ENCODE measurements at regions not wholly inside any gene's neighbourhood (a gene's known extent, or its start where the extent isn't known, plus 50 kb on each side); places are given as distances from the start of the nearest gene placed in this dataset.

DNA sequence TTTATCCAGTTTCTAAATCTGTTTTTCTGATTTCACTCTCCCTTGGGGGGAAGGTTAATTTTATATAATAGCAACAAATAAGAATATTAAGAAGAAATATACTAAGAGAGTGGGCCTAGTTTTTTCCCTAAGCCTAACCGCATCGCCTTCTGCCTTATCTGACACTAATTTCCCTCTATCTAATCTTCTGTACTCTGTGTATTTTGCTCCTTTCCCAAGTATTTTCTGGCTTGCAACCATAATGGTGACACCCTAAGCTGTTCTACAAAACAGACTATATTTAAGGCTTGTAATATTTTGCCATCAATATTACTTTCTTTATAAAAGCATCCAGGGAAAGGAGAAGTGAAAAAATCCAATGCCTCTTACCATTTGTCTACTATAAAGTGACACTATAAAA lies 1168.8 kb downstream of the GALC start:
- Histone ChIP-seq H3K4me1 (ENCODE audit: insufficient read depth) (no peaks in the 10 kb centered on the region), H4K20me1 (ENCODE audit: insufficient read depth, poor library complexity, severe bottlenecking) (no peaks in the 10 kb centered on the region), H2AFZ (no peak overlapping the region), H3K79me2 (no peaks in the 10 kb centered on the region), H3K9me3 (ENCODE audit: low read depth) (no peaks in the 10 kb centered on the region), H3K27me3 (no peaks in the 10 kb centered on the region), H3K27ac (no peak overlapping the region), H3K9me2 (replicated peaks; ENCODE audit: insufficient read depth) (no peaks in the 10 kb centered on the region), H3K4me2 (no peak overlapping the region), H3K4me3 (no peak overlapping the region), H3K36me3 (replicated peaks; ENCODE audit: insufficient read depth, low read depth) (no peaks in the 10 kb centered on the region)
- no peak for DNase-seq (ENCODE audit: low spot score)
- WGBS (ENCODE audit: low lambda C conversion rate, missing lambda C conversion rate), result 61% methylated on average over 2 of the region's 2 CpGs
- TF ChIP-seq EZH2 (IDR thresholded peaks at IDR 0.05; ENCODE audit: borderline replicate concordance) (no peak), EZH2phosphoT487 (IDR thresholded peaks at IDR 0.05; ENCODE audit: low read depth, severe bottlenecking, unreplicated experiment) (no peak), CTCF (IDR thresholded peaks at IDR 0.05; ENCODE audit: poor library complexity) (no peak)

DNA sequence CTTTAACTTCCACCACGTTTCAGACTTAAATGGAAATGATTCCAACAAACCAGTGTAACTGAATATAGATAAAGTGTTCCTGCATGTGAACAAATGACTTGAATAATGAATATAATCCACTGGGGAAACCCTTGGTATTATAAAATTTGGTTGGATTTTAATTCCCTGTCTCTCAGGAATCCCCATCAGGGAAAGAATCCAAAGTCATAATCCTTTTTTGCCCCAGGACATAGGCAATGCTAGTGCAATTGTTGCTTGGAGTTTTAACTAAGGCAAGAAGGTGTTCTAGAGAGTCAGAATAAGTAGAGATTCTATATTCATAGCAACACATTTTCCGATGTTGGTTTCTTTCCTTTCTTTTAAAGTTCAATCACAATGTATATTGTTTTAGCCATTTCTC lies 1169.4 kb downstream of the GALC start:
- H3K27ac ChIP-seq, result no peak overlapping the region
- no peak overlapping the region for H3K4me2 ChIP-seq
- no peaks in the 10 kb centered on the region for H3K9me2 ChIP-seq (replicated peaks; ENCODE audit: insufficient read depth)
- no peak overlapping the region for H2AFZ ChIP-seq
- H3K4me1 ChIP-seq (ENCODE audit: insufficient read depth), result no peaks in the 10 kb centered on the region
- H3K9me3 ChIP-seq (ENCODE audit: low read depth), result no peaks in the 10 kb centered on the region
- no peaks in the 10 kb centered on the region for H4K20me1 ChIP-seq (ENCODE audit: insufficient read depth, poor library complexity, severe bottlenecking)
- no peak for TF ChIP-seq EZH2phosphoT487 (IDR thresholded peaks at IDR 0.05; ENCODE audit: low read depth, severe bottlenecking, unreplicated experiment)
- TF ChIP-seq CTCF (IDR thresholded peaks at IDR 0.05; ENCODE audit: poor library complexity), result no peak
- no peak for TF ChIP-seq EZH2 (IDR thresholded peaks at IDR 0.05; ENCODE audit: borderline replicate concordance)
- 70% methylated on average over 2 of the region's 2 CpGs for WGBS (ENCODE audit: low lambda C conversion rate, missing lambda C conversion rate)
- H3K27me3 ChIP-seq, result no peaks in the 10 kb centered on the region
- no peaks in the 10 kb centered on the region for H3K36me3 ChIP-seq (replicated peaks; ENCODE audit: insufficient read depth, low read depth)
- no peaks in the 10 kb centered on the region for H3K79me2 ChIP-seq
- DNase-seq (ENCODE audit: low spot score), result no peak
- H3K4me3 ChIP-seq, result no peak overlapping the region

- Histone ChIP-seq H3K9me3 (ENCODE audit: low read depth) (peaks cover 6% of the 10 kb centered on the region), H3K9me2 (replicated peaks; ENCODE audit: insufficient read depth) (no peaks in the 10 kb centered on the region), H3K27ac (no peak overlapping the region), H3K27me3 (no peaks in the 10 kb centered on the region), H3K4me2 (no peak overlapping the region), H3K4me1 (ENCODE audit: insufficient read depth) (no peaks in the 10 kb centered on the region), H2AFZ (no peak overlapping the region), H3K4me3 (no peak overlapping the region), H4K20me1 (ENCODE audit: insufficient read depth, poor library complexity, severe bottlenecking) (no peaks in the 10 kb centered on the region), H3K79me2 (no peaks in the 10 kb centered on the region), H3K36me3 (replicated peaks; ENCODE audit: insufficient read depth, low read depth) (no peaks in the 10 kb centered on the region)
- no peak for DNase-seq (ENCODE audit: low spot score)
- TF ChIP-seq EZH2 (IDR thresholded peaks at IDR 0.05; ENCODE audit: borderline replicate concordance) (no peak), EZH2phosphoT487 (IDR thresholded peaks at IDR 0.05; ENCODE audit: low read depth, severe bottlenecking, unreplicated experiment) (no peak), CTCF (IDR thresholded peaks at IDR 0.05; ENCODE audit: poor library complexity) (no peak)
These were observed 1177.6 kb downstream of the GALC start for GRCh38 chr14:86815341-86815740.

- TF ChIP-seq EZH2phosphoT487 (IDR thresholded peaks at IDR 0.05; ENCODE audit: low read depth, severe bottlenecking, unreplicated experiment) (no peak), EZH2 (IDR thresholded peaks at IDR 0.05; ENCODE audit: borderline replicate concordance) (no peak), CTCF (IDR thresholded peaks at IDR 0.05; ENCODE audit: poor library complexity) (no peak)
These were observed 1190.3 kb downstream of the GALC start for GRCh38 chr14:86802726-86803125.

More at GRCh38 chr14:86802726-86803125, 1190.3 kb downstream of the GALC start:
- no peak for DNase-seq (ENCODE audit: low spot score)
- Histone ChIP-seq H3K27ac (no peak overlapping the region), H3K4me2 (no peak overlapping the region), H3K9me2 (replicated peaks; ENCODE audit: insufficient read depth) (no peaks in the 10 kb centered on the region), H3K4me1 (ENCODE audit: insufficient read depth) (no peaks in the 10 kb centered on the region), H3K36me3 (replicated peaks; ENCODE audit: insufficient read depth, low read depth) (no peaks in the 10 kb centered on the region), H3K79me2 (no peaks in the 10 kb centered on the region), H2AFZ (no peak overlapping the region), H3K9me3 (ENCODE audit: low read depth) (no peaks in the 10 kb centered on the region), H4K20me1 (ENCODE audit: insufficient read depth, poor library complexity, severe bottlenecking) (no peaks in the 10 kb centered on the region), H3K4me3 (no peak overlapping the region), H3K27me3 (no peaks in the 10 kb centered on the region)
- WGBS (ENCODE audit: low lambda C conversion rate, missing lambda C conversion rate), result 57% methylated on average over 2 of the region's 2 CpGs

Data from hepatocyte (in vitro differentiated cells).